GM23338 (cell line): ENCODE measurements at regions not wholly inside any gene's neighbourhood (a gene's known extent, or its start where the extent isn't known, plus 50 kb on each side); places are given as distances from the start of the nearest gene placed in this dataset.

ENCODE experiments used
- ATAC-seq: fragments of 200-7000 bp; cut with Tn5 transposase; 3 replicates; pipeline ENCODE4 v1.9.1; 2020
- DNase-seq: peaks from one replicate; pipeline ENCODE4 v3.0.0-alpha.2; 2015; ENCODE audit warnings: low spot score
- H2AFZ ChIP-seq: fragments of 200-600 bp; sonication (generic); 2 replicates; pipeline ENCODE4 v1.8.0; 2016; ENCODE audit warnings: antibody characterized with exemption, mild to moderate bottlenecking, moderate library complexity
- H3F3A ChIP-seq: fragments of 200-600 bp; sonication (generic); replicated peaks from 2 replicates; pipeline ENCODE4 v1.8.0; 2017; ENCODE audit warnings: antibody characterized with exemption, mixed run types, low read depth
- H3K27ac ChIP-seq: fragments of 200-600 bp; sonication (generic); 2 replicates; pipeline ENCODE4 v1.6.1; 2016; ENCODE audit warnings: low read depth
- H3K27me3 ChIP-seq: fragments of 200-600 bp; sonication (generic); 2 replicates; pipeline ENCODE4 v1.8.0; 2016; ENCODE audit warnings: mild to moderate bottlenecking, mixed run types, moderate library complexity; ENCODE audit not compliant: insufficient read depth
- H3K36me3 ChIP-seq: fragments of 200-600 bp; sonication (generic); 2 replicates; pipeline ENCODE4 v1.8.0; 2016; ENCODE audit warnings: mild to moderate bottlenecking; ENCODE audit not compliant: insufficient read depth
- H3K4me1 ChIP-seq: fragments of 200-600 bp; sonication (generic); 2 replicates; pipeline ENCODE4 v1.8.0; 2016; ENCODE audit warnings: mild to moderate bottlenecking, moderate library complexity; ENCODE audit not compliant: insufficient read depth
- H3K4me2 ChIP-seq: fragments of 200-600 bp; sonication (generic); 2 replicates; pipeline ENCODE4 v1.7.1; 2017; ENCODE audit warnings: mixed run types
- H3K4me3 ChIP-seq: fragments of 200-600 bp; sonication (generic); 2 replicates; pipeline ENCODE4 v1.6.1; 2016; ENCODE audit warnings: mixed run types
- H3K79me2 ChIP-seq: fragments of 200-600 bp; sonication (generic); replicated peaks from 2 replicates; pipeline ENCODE4 v1.8.0; 2017; ENCODE audit warnings: mild to moderate bottlenecking; ENCODE audit not compliant: insufficient read depth
- H3K9me2 ChIP-seq: fragments of 200-600 bp; sonication (generic); 2 replicates; pipeline ENCODE4 v1.8.0; 2017; ENCODE audit not compliant: insufficient read depth
- H4K20me1 ChIP-seq: fragments of 200-600 bp; sonication (generic); replicated peaks from 2 replicates; pipeline ENCODE4 v1.8.0; 2017; ENCODE audit warnings: mild to moderate bottlenecking; ENCODE audit not compliant: insufficient read depth
- H3K27ac Mint-ChIP-seq: 2 replicates; pipeline ENCODE4 v1.8.0; 2020; ENCODE audit warnings: inconsistent platforms, mild to moderate bottlenecking, moderate library complexity, mixed read lengths
- H3K27me3 Mint-ChIP-seq: 3 replicates; pipeline ENCODE4 v1.8.0; 2022; ENCODE audit warnings: low read depth, mild to moderate bottlenecking, moderate library complexity, mixed read lengths, inconsistent platforms; ENCODE audit not compliant: insufficient read depth, poor library complexity
- H3K36me3 Mint-ChIP-seq: 3 replicates; pipeline ENCODE4 v1.8.0; 2021; ENCODE audit warnings: low read depth, mild to moderate bottlenecking, inconsistent platforms, moderate library complexity, mixed read lengths
- H3K4me1 Mint-ChIP-seq: 3 replicates; pipeline ENCODE4 v1.8.0; 2020; ENCODE audit warnings: mild to moderate bottlenecking, inconsistent platforms, mixed read lengths
- H3K4me3 Mint-ChIP-seq: 3 replicates; pipeline ENCODE4 v1.8.0; 2021; ENCODE audit warnings: moderate library complexity, mild to moderate bottlenecking, inconsistent platforms, mixed read lengths
- H3K9me3 Mint-ChIP-seq: 3 replicates; pipeline ENCODE4 v1.8.0; 2020; ENCODE audit warnings: moderate library complexity, mild to moderate bottlenecking, inconsistent platforms, mixed read lengths
- CREB1 ChIP-seq: fragments of 250-450 bp; sonication (Bioruptor Pico); IDR thresholded peaks from 2 replicates; pipeline ENCODE4 v1.5.0; 2020; ENCODE audit warnings: low read depth, mild to moderate bottlenecking, moderate library complexity
- ETS1 ChIP-seq: IDR thresholded peaks from 2 replicates; pipeline ENCODE4 v1.6.1; 2016; ENCODE audit warnings: antibody characterized with exemption
- EZH2 ChIP-seq: fragments of 200-600 bp; sonication (generic); IDR thresholded peaks from one replicate; pipeline ENCODE4 v1.8.0; 2017; ENCODE audit warnings: antibody characterized with exemption, mild to moderate bottlenecking, low read depth; ENCODE audit not compliant: unreplicated experiment
- EZH2phosphoT487 ChIP-seq: fragments of 200-600 bp; sonication (generic); IDR thresholded peaks from one replicate; pipeline ENCODE4 v1.8.1; 2018; ENCODE audit warnings: antibody characterized with exemption; ENCODE audit not compliant: unreplicated experiment
- JUNB ChIP-seq: IDR thresholded peaks from one replicate; pipeline ENCODE4 v1.6.1; 2016; ENCODE audit warnings: antibody characterized with exemption; ENCODE audit not compliant: unreplicated experiment
- NANOG ChIP-seq: IDR thresholded peaks from 2 replicates; pipeline ENCODE4 v1.6.1; 2016; ENCODE audit warnings: antibody characterized with exemption, borderline replicate concordance
- POLR2AphosphoS5 ChIP-seq: IDR thresholded peaks from 2 replicates; pipeline ENCODE4 v1.6.1; 2016; ENCODE audit warnings: antibody characterized with exemption, low read depth
- REST ChIP-seq: IDR thresholded peaks from one replicate; pipeline ENCODE4 v1.6.1; 2018; ENCODE audit warnings: antibody characterized with exemption; ENCODE audit not compliant: unreplicated experiment
- STAT1 ChIP-seq: IDR thresholded peaks from one replicate; pipeline ENCODE4 v1.6.1; 2016; ENCODE audit warnings: antibody characterized with exemption; ENCODE audit not compliant: unreplicated experiment
- ZNF114 ChIP-seq: fragments of 250-450 bp; sonication (Bioruptor Pico); IDR thresholded peaks from 2 replicates; pipeline ENCODE4 v1.5.0; 2020; ENCODE audit warnings: mild to moderate bottlenecking, moderate library complexity
- ZNF331 ChIP-seq: fragments of 250-450 bp; sonication (Bioruptor Pico); IDR thresholded peaks from 2 replicates; pipeline ENCODE4 v1.5.0; 2020; ENCODE audit warnings: low read depth, mild to moderate bottlenecking, moderate library complexity
- ZNF462 ChIP-seq: fragments of 250-450 bp; sonication (Bioruptor Pico); IDR thresholded peaks from 2 replicates; pipeline ENCODE4 v1.5.0; 2020; ENCODE audit warnings: mild to moderate bottlenecking, moderate library complexity

GRCh38 chr1:106439475-106439874 lies 617.0 kb upstream of the PRMT6 start:
- no peaks in the 10 kb centered on the region for H3K79me2 ChIP-seq
- H3K4me1 ChIP-seq = peaks cover 20% of the 10 kb centered on the region
- no peak overlapping the region for H3K4me2 ChIP-seq
- Mint-ChIP-seq H3K4me3 (no peak overlapping the region), H3K4me1 (peaks cover 12% of the 10 kb centered on the region; the same call in 2 of the 3 replicates), H3K27ac (no peak overlapping the region), H3K27me3 (peaks cover 4% of the 10 kb centered on the region), H3K9me3 (no peaks in the 10 kb centered on the region), H3K36me3 (no peaks in the 10 kb centered on the region)
- no peaks in the 10 kb centered on the region for H4K20me1 ChIP-seq
- no peaks in the 10 kb centered on the region for H3K9me2 ChIP-seq
- H3K27me3 ChIP-seq = no peaks in the 10 kb centered on the region
- no peak overlapping the region for H3K4me3 ChIP-seq
- H3K27ac ChIP-seq = no peak overlapping the region
- no peak for TF ChIP-seq JUNB
- TF ChIP-seq EZH2 = no peak
- no peak for TF ChIP-seq ZNF331 (CRISPR knock-in tag)
- no peak for TF ChIP-seq REST
- no peak for TF ChIP-seq ZNF114 (CRISPR knock-in tag)
- no peak for TF ChIP-seq POLR2AphosphoS5
- no peak for TF ChIP-seq NANOG
- TF ChIP-seq STAT1 = no peak
- no peak for TF ChIP-seq ETS1
- TF ChIP-seq CREB1 (CRISPR knock-in tag) = no peak
- no peak for TF ChIP-seq EZH2phosphoT487
- no peak for ATAC-seq
- H2AFZ ChIP-seq = no peak overlapping the region
- H3F3A ChIP-seq = no peaks in the 10 kb centered on the region
- DNase-seq = no peak
- H3K36me3 ChIP-seq = no peaks in the 10 kb centered on the region

- no peak overlapping the region for H2AFZ ChIP-seq
- H3K27me3 ChIP-seq = no peaks in the 10 kb centered on the region
- Mint-ChIP-seq H3K9me3 (no peaks in the 10 kb centered on the region), H3K27ac (no peak overlapping the region), H3K4me1 (no peaks in the 10 kb centered on the region), H3K36me3 (no peaks in the 10 kb centered on the region), H3K27me3 (no peaks in the 10 kb centered on the region), H3K4me3 (no peak overlapping the region)
- DNase-seq = no peak
- no peak overlapping the region for H3K4me3 ChIP-seq
- no peaks in the 10 kb centered on the region for H3K9me2 ChIP-seq
- H3K79me2 ChIP-seq = no peaks in the 10 kb centered on the region
- no peak overlapping the region for H3K27ac ChIP-seq
- no peaks in the 10 kb centered on the region for H3F3A ChIP-seq
- H3K4me2 ChIP-seq = no peak overlapping the region
- ATAC-seq = no peak
- no peaks in the 10 kb centered on the region for H3K36me3 ChIP-seq
- H3K4me1 ChIP-seq = no peaks in the 10 kb centered on the region
- H4K20me1 ChIP-seq = no peaks in the 10 kb centered on the region
- no peak for TF ChIP-seq NANOG
- TF ChIP-seq JUNB = no peak
- TF ChIP-seq EZH2phosphoT487 = no peak
- no peak for TF ChIP-seq ZNF462
These were observed 609.0 kb upstream of the PRMT6 start for GRCh38 chr1:106447466-106447865.
